Ishikawa (cell line): ENCODE measurements at regions not wholly inside any gene's neighbourhood (a gene's known extent, or its start where the extent isn't known, plus 50 kb on each side); places are given as distances from the start of the nearest gene placed in this dataset.

Experiments
- CEBPB ChIP-seq: IDR thresholded peaks from 2 replicates; pipeline ENCODE4 v1.6.1; 2012
- CREB1 ChIP-seq: IDR thresholded peaks from 2 replicates; pipeline ENCODE4 v1.6.1; 2012; ENCODE audit warnings: low read depth
- EGR1 ChIP-seq: IDR thresholded peaks from 2 replicates; pipeline ENCODE4 v1.6.1; 2012
- EP300 ChIP-seq: IDR thresholded peaks from 2 replicates; pipeline ENCODE4 v1.6.1; 2012; ENCODE audit warnings: borderline replicate concordance
- FOXM1 ChIP-seq: IDR thresholded peaks from 2 replicates; pipeline ENCODE4 v1.6.1; 2012; ENCODE audit warnings: low read depth, borderline replicate concordance
- MAX ChIP-seq: IDR thresholded peaks from 2 replicates; pipeline ENCODE4 v1.6.1; 2012
- NFIC ChIP-seq: IDR thresholded peaks from 2 replicates; pipeline ENCODE4 v1.6.1; 2012
- RAD21 ChIP-seq: IDR thresholded peaks from 2 replicates; pipeline ENCODE4 v1.6.1; 2012; ENCODE audit warnings: low read depth
- REST ChIP-seq: IDR thresholded peaks from 2 replicates; pipeline ENCODE4 v1.6.1; 2012; ENCODE audit warnings: low read depth, mild to moderate bottlenecking
- TAF1 ChIP-seq: IDR thresholded peaks from 2 replicates; pipeline ENCODE4 v1.6.1; 2012; ENCODE audit warnings: low read depth, mild to moderate bottlenecking
- TCF12 ChIP-seq: IDR thresholded peaks from 2 replicates; pipeline ENCODE4 v1.6.1; 2012; ENCODE audit warnings: low read depth
- TEAD4 ChIP-seq: IDR thresholded peaks from 2 replicates; pipeline ENCODE4 v1.6.1; 2012
- USF1 ChIP-seq: IDR thresholded peaks from 2 replicates; pipeline ENCODE4 v1.6.1; 2012
- YY1 ChIP-seq: IDR thresholded peaks from 2 replicates; pipeline ENCODE4 v1.6.1; 2012; ENCODE audit warnings: low read depth
- ZBTB7A ChIP-seq: IDR thresholded peaks from 2 replicates; pipeline ENCODE4 v1.6.1; 2012; ENCODE audit warnings: low read depth

- TF ChIP-seq EP300 (no peak), YY1 (no peak), TAF1 (no peak), REST (no peak), FOXM1 (no peak), NFIC (no peak), EGR1 (no peak), MAX (no peak), TCF12 (no peak), ZBTB7A (no peak), CREB1 (no peak), RAD21 (no peak), TEAD4 (no peak), CEBPB (no peak)
Observed at GRCh38 chr3:72288955-72289691, 504.2 kb upstream of the PROK2 start.

GRCh38 chr3:72287956-72288355 is 503.0 kb upstream of the PROK2 start:
- TF ChIP-seq RAD21 = no peak
- no peak for TF ChIP-seq CREB1
- TF ChIP-seq CEBPB = no peak
- TF ChIP-seq EGR1 = no peak
- no peak for TF ChIP-seq NFIC
- TF ChIP-seq TCF12 = no peak
- no peak for TF ChIP-seq TAF1
- no peak for TF ChIP-seq REST
- TF ChIP-seq EP300 = no peak
- TF ChIP-seq USF1 = no peak
- no peak for TF ChIP-seq YY1
- TF ChIP-seq FOXM1 = no peak
- TF ChIP-seq MAX = no peak
- TF ChIP-seq TEAD4 = no peak
- TF ChIP-seq ZBTB7A = no peak

- no peak for TF ChIP-seq CREB1
- TF ChIP-seq CEBPB = no peak
- TF ChIP-seq FOXM1 = no peak
- TF ChIP-seq RAD21 = no peak
- no peak for TF ChIP-seq TAF1
- no peak for TF ChIP-seq EGR1
- no peak for TF ChIP-seq NFIC
Observed at GRCh38 chr3:72285502-72285901, 500.6 kb upstream of the PROK2 start.

GRCh38 chr3:72284471-72284870 is 499.5 kb upstream of the PROK2 start:
- TF ChIP-seq MAX = no peak
- TF ChIP-seq EGR1 = no peak
- no peak for TF ChIP-seq REST
- TF ChIP-seq NFIC = no peak
- TF ChIP-seq RAD21 = no peak
- TF ChIP-seq TEAD4 = no peak
- no peak for TF ChIP-seq FOXM1
- TF ChIP-seq ZBTB7A = no peak

GRCh38 chr3:72282918-72283317 is 498.0 kb upstream of the PROK2 start:
- no peak for TF ChIP-seq MAX
